ENCODE measurements at regions not wholly inside any gene's neighbourhood (a gene's known extent, or its start where the extent isn't known, plus 50 kb on each side); places are given as distances from the start of the nearest gene placed in this dataset.
"Not testable (repeated sequence)": the region's sequence is repeated elsewhere in the genome, so short reads cannot be mapped to it uniquely, and the experiment has no call there.

- H3K36me3 ChIP-seq (ENCODE audit: control insufficient read depth, low read length) = no peaks in the 10 kb centered on the region
- H3K9me2 ChIP-seq (replicated peaks; ENCODE audit: control insufficient read depth, low read length) = no peaks in the 10 kb centered on the region
- no peaks in the 10 kb centered on the region for H3K9me3 ChIP-seq (ENCODE audit: control insufficient read depth, insufficient read depth, low read length)
- no peak overlapping the region for H3K4me3 ChIP-seq (ENCODE audit: low read length)
- no peaks in the 10 kb centered on the region for H3K4me1 ChIP-seq (ENCODE audit: control insufficient read depth, low read length)
- H3F3A ChIP-seq (ENCODE audit: control insufficient read depth, insufficient read depth) = no peaks in the 10 kb centered on the region
- no peaks in the 10 kb centered on the region for H3K79me2 ChIP-seq (ENCODE audit: control insufficient read depth, low read length)
- no peak overlapping the region for H3K4me2 ChIP-seq (ENCODE audit: low read length)
- TF ChIP-seq EZH2phosphoT487 (IDR thresholded peaks at IDR 0.05; ENCODE audit: borderline replicate concordance, low read length) (no peak), CTCF (IDR thresholded peaks at IDR 0.05; ENCODE audit: low read depth, low read length, poor library complexity, severe bottlenecking) (no peak)
- no peaks in the 10 kb centered on the region for H4K20me1 ChIP-seq (ENCODE audit: control insufficient read depth, insufficient read depth, low read depth, low read length)
- no peaks in the 10 kb centered on the region for H3K27me3 ChIP-seq (ENCODE audit: control insufficient read depth, low read length)
- no peak overlapping the region for H3K27ac ChIP-seq (ENCODE audit: low read depth, low read length)
Measured at GRCh38 chr7:54278847-54279246, 263.3 kb upstream of the VSTM2A start.

- H3K9me3 ChIP-seq (ENCODE audit: control insufficient read depth, insufficient read depth, low read length) = no peaks in the 10 kb centered on the region
- no peak overlapping the region for H3K27ac ChIP-seq (ENCODE audit: low read depth, low read length)
- H3K79me2 ChIP-seq (ENCODE audit: control insufficient read depth, low read length) = no peaks in the 10 kb centered on the region
- no peaks in the 10 kb centered on the region for H3F3A ChIP-seq (ENCODE audit: control insufficient read depth, insufficient read depth)
- no peak overlapping the region for H3K4me2 ChIP-seq (ENCODE audit: low read length)
- H3K27me3 ChIP-seq (ENCODE audit: control insufficient read depth, low read length) = no peaks in the 10 kb centered on the region
- H4K20me1 ChIP-seq (ENCODE audit: control insufficient read depth, insufficient read depth, low read depth, low read length) = no peaks in the 10 kb centered on the region
- no peaks in the 10 kb centered on the region for H3K9me2 ChIP-seq (replicated peaks; ENCODE audit: control insufficient read depth, low read length)
- H3K4me1 ChIP-seq (ENCODE audit: control insufficient read depth, low read length) = no peaks in the 10 kb centered on the region
- H3K4me3 ChIP-seq (ENCODE audit: low read length) = no peak overlapping the region
- TF ChIP-seq CTCF (IDR thresholded peaks at IDR 0.05; ENCODE audit: low read depth, low read length, poor library complexity, severe bottlenecking) (no peak), EZH2phosphoT487 (IDR thresholded peaks at IDR 0.05; ENCODE audit: borderline replicate concordance, low read length) (no peak)
- H3K36me3 ChIP-seq (ENCODE audit: control insufficient read depth, low read length) = no peaks in the 10 kb centered on the region
Measured at GRCh38 chr7:54292171-54292925, 249.8 kb upstream of the VSTM2A start.

GRCh38 chr7:54299426-54299825 lies 242.7 kb upstream of the VSTM2A start:
- H4K20me1 ChIP-seq (ENCODE audit: control insufficient read depth, insufficient read depth, low read depth, low read length) = no peaks in the 10 kb centered on the region
- no peak for TF ChIP-seq CTCF (IDR thresholded peaks at IDR 0.05; ENCODE audit: low read depth, low read length, poor library complexity, severe bottlenecking)
- TF ChIP-seq EZH2phosphoT487 (IDR thresholded peaks at IDR 0.05; ENCODE audit: borderline replicate concordance, low read length) = no peak
- no peaks in the 10 kb centered on the region for H3F3A ChIP-seq (ENCODE audit: control insufficient read depth, insufficient read depth)
- H3K4me3 ChIP-seq (ENCODE audit: low read length) = no peak overlapping the region
- H3K4me1 ChIP-seq (ENCODE audit: control insufficient read depth, low read length) = no peaks in the 10 kb centered on the region
- H3K36me3 ChIP-seq (ENCODE audit: control insufficient read depth, low read length) = no peaks in the 10 kb centered on the region
- H3K27ac ChIP-seq (ENCODE audit: low read depth, low read length) = no peak overlapping the region
- H3K27me3 ChIP-seq (ENCODE audit: control insufficient read depth, low read length) = no peaks in the 10 kb centered on the region
- no peaks in the 10 kb centered on the region for H3K9me3 ChIP-seq (ENCODE audit: control insufficient read depth, insufficient read depth, low read length)
- H3K79me2 ChIP-seq (ENCODE audit: control insufficient read depth, low read length) = no peaks in the 10 kb centered on the region
- no peaks in the 10 kb centered on the region for H3K9me2 ChIP-seq (replicated peaks; ENCODE audit: control insufficient read depth, low read length)
- H3K4me2 ChIP-seq (ENCODE audit: low read length) = no peak overlapping the region

GRCh38 chr7:54315955-54316354 lies 226.2 kb upstream of the VSTM2A start:
- not testable (repeated sequence) for H3K9me3 ChIP-seq (ENCODE audit: control insufficient read depth, insufficient read depth, low read length); H3K27me3 ChIP-seq (ENCODE audit: control insufficient read depth, low read length)

More at GRCh38 chr7:54315955-54316354, 226.2 kb upstream of the VSTM2A start:
- not testable (repeated sequence) for H3K9me2 ChIP-seq (replicated peaks; ENCODE audit: control insufficient read depth, low read length); H3K4me2 ChIP-seq (ENCODE audit: low read length); H3F3A ChIP-seq (ENCODE audit: control insufficient read depth, insufficient read depth); H3K4me3 ChIP-seq (ENCODE audit: low read length); H4K20me1 ChIP-seq (ENCODE audit: control insufficient read depth, insufficient read depth, low read depth, low read length); H3K4me1 ChIP-seq (ENCODE audit: control insufficient read depth, low read length); H3K27ac ChIP-seq (ENCODE audit: low read depth, low read length); H3K36me3 ChIP-seq (ENCODE audit: control insufficient read depth, low read length); H3K79me2 ChIP-seq (ENCODE audit: control insufficient read depth, low read length)

Measured in DOHH2 (cell line).